Mesothelial cell of epicardium (in vitro differentiated cells): ENCODE measurements at regions not wholly inside any gene's neighbourhood (a gene's known extent, or its start where the extent isn't known, plus 50 kb on each side); places are given as distances from the start of the nearest gene placed in this dataset.

Experiments
- DNase-seq, 2 experiments: peaks; one replicate each; pipeline ENCODE4 v3.0.0; 2021; ENCODE audit warnings: low spot score in 2 of 2; ENCODE audit not compliant: unreplicated experiment in 2 of 2
- H3K27ac Mint-ChIP-seq: 2 replicates; pipeline ENCODE4 v1.8.0; 2021; ENCODE audit warnings: mixed read lengths
- H3K27me3 Mint-ChIP-seq: 2 replicates; pipeline ENCODE4 v1.8.0; 2021; ENCODE audit warnings: low read depth, mixed read lengths
- H3K36me3 Mint-ChIP-seq: 2 replicates; pipeline ENCODE4 v1.8.0; 2021; ENCODE audit warnings: mixed read lengths
- H3K4me1 Mint-ChIP-seq: 2 replicates; pipeline ENCODE4 v1.8.0; 2021; ENCODE audit warnings: mixed read lengths
- H3K4me3 Mint-ChIP-seq: 2 replicates; pipeline ENCODE4 v1.8.0; 2021; ENCODE audit warnings: mild to moderate bottlenecking, moderate library complexity, mixed read lengths
- H3K9me3 Mint-ChIP-seq: 2 replicates; pipeline ENCODE4 v1.8.0; 2021; ENCODE audit warnings: mixed read lengths
- CTCF ChIP-seq: fragments of 200-600 bp; sonication (generic); IDR thresholded peaks from one replicate; pipeline ENCODE4 v1.5.0; 2021; ENCODE audit warnings: antibody characterized with exemption; ENCODE audit not compliant: unreplicated experiment

- H3K27me3 Mint-ChIP-seq = no peaks in the 10 kb centered on the region
- H3K36me3 Mint-ChIP-seq = no peaks in the 10 kb centered on the region
- H3K9me3 Mint-ChIP-seq = no peaks in the 10 kb centered on the region
- TF ChIP-seq CTCF = no peak
- no peak for DNase-seq
- H3K4me1 Mint-ChIP-seq = peaks cover 25% of the 10 kb centered on the region
- no peak overlapping the region for H3K4me3 Mint-ChIP-seq
- H3K27ac Mint-ChIP-seq = peak overlapping the region; percentile 36
Measured at GRCh38 chr5:72007336-72008111, 99.8 kb upstream of the MAP1B start.

GRCh38 chr5:72009280-72009679 is 98.0 kb upstream of the MAP1B start:
- Mint-ChIP-seq H3K27ac (no peak overlapping the region), H3K4me1 (peaks cover 30% of the 10 kb centered on the region), H3K27me3 (no peaks in the 10 kb centered on the region), H3K36me3 (no peaks in the 10 kb centered on the region), H3K9me3 (no peaks in the 10 kb centered on the region), H3K4me3 (no peak overlapping the region)
- no peak for TF ChIP-seq CTCF
- DNase-seq = no peak

GRCh38 chr5:72010430-72010829 is 96.8 kb upstream of the MAP1B start:
- Mint-ChIP-seq H3K27ac (no peak overlapping the region), H3K4me1 (peaks cover 35% of the 10 kb centered on the region), H3K36me3 (no peaks in the 10 kb centered on the region), H3K9me3 (no peaks in the 10 kb centered on the region), H3K27me3 (no peaks in the 10 kb centered on the region), H3K4me3 (no peak overlapping the region)
- no peak for TF ChIP-seq CTCF
- no peak for DNase-seq

GRCh38 chr5:72012906-72013305 is 94.4 kb upstream of the MAP1B start:
- H3K27ac Mint-ChIP-seq = no peak overlapping the region
- no peaks in the 10 kb centered on the region for H3K9me3 Mint-ChIP-seq
- no peak for DNase-seq
- TF ChIP-seq CTCF = no peak
- H3K36me3 Mint-ChIP-seq = no peaks in the 10 kb centered on the region
- H3K4me3 Mint-ChIP-seq = no peak overlapping the region
- no peaks in the 10 kb centered on the region for H3K27me3 Mint-ChIP-seq
- peaks cover 15% of the 10 kb centered on the region for H3K4me1 Mint-ChIP-seq

- Mint-ChIP-seq H3K36me3 (no peaks in the 10 kb centered on the region), H3K4me3 (no peak overlapping the region), H3K9me3 (peaks cover 7% of the 10 kb centered on the region), H3K4me1 (peaks cover 12% of the 10 kb centered on the region), H3K27ac (peak overlapping the region; percentile 77), H3K27me3 (no peaks in the 10 kb centered on the region)
- no peak for TF ChIP-seq CTCF
- no peak for DNase-seq
Measured at GRCh38 chr5:72013766-72014624, 93.3 kb upstream of the MAP1B start.
